A673 (cell line): ENCODE measurements at regions not wholly inside any gene's neighbourhood (a gene's known extent, or its start where the extent isn't known, plus 50 kb on each side); places are given as distances from the start of the nearest gene placed in this dataset.
"Not testable (repeated sequence)": the region's sequence is repeated elsewhere in the genome, so short reads cannot be mapped to it uniquely, and the experiment has no call there.

Experiments used
- BruUV-seq: library from RNA; stranded (reverse); fragments of 400-500 nt; replicated peaks from 2 replicates; lab custom pipeline; 2021; lab: Mats Ljungman, UMichigan
- CTCF ChIA-PET: fragments of 300-600 bp; sonication (Branson Sonifier 250); formaldehyde crosslinking; loops from one replicate; lab custom pipeline; 2022; ENCODE audit warnings: antibody characterized with exemption; lab: Charles Lee
- POLR2A ChIA-PET: fragments of 300-600 bp; sonication (Branson Sonifier 250); formaldehyde crosslinking; loops from one replicate; lab custom pipeline; 2022; ENCODE audit warnings: antibody characterized with exemption; ENCODE audit not compliant: low non-redundant PET; lab: Charles Lee
- DNase-seq: peaks from one replicate; pipeline ENCODE4 v3.0.0-alpha.2; 2015; ENCODE audit warnings: low spot score
- H3K27ac ChIP-seq: fragments of 200-600 bp; sonication (generic); 2 replicates; pipeline ENCODE4 v1.5.1; 2016; ENCODE audit warnings: mixed run types, low read depth, mild to moderate bottlenecking, mixed read lengths, antibody characterized with exemption, low read length; ENCODE audit not compliant: poor library complexity, severe bottlenecking
- H3K27me3 ChIP-seq: fragments of 200-600 bp; sonication (generic); replicated peaks from 2 replicates; pipeline ENCODE4 v1.6.1; 2017; ENCODE audit warnings: mixed run types, low read depth, mild to moderate bottlenecking, mixed read lengths, antibody characterized with exemption, low read length; ENCODE audit not compliant: insufficient read depth, poor library complexity
- H3K36me3 ChIP-seq: fragments of 200-600 bp; sonication (generic); 2 replicates; pipeline ENCODE4 v1.6.1; 2016; ENCODE audit warnings: mixed run types, mild to moderate bottlenecking, mixed read lengths, antibody characterized with exemption, low read length; ENCODE audit not compliant: insufficient read depth, poor library complexity, severe bottlenecking
- H3K4me1 ChIP-seq: fragments of 200-600 bp; sonication (generic); 2 replicates; pipeline ENCODE4 v1.6.1; 2017; ENCODE audit warnings: mixed run types, mild to moderate bottlenecking, mixed read lengths, antibody characterized with exemption, low read length; ENCODE audit not compliant: insufficient read depth, poor library complexity, severe bottlenecking
- H3K4me3 ChIP-seq: fragments of 200-600 bp; sonication (generic); 2 replicates; pipeline ENCODE4 v1.5.1; 2016; ENCODE audit warnings: low read depth, mixed run types, mild to moderate bottlenecking, mixed read lengths, low read length; ENCODE audit not compliant: poor library complexity, severe bottlenecking
- H3K9me3 ChIP-seq: fragments of 200-600 bp; sonication (generic); 2 replicates; pipeline ENCODE4 v1.6.1; 2016; ENCODE audit warnings: mixed run types, low read depth, mild to moderate bottlenecking, mixed read lengths, antibody characterized with exemption, low read length; ENCODE audit not compliant: poor library complexity, severe bottlenecking
- intact Hi-C: fragments of 100-400 bp; cut with micrococcal nuclease; formaldehyde crosslinking; loops from one replicate; pipeline ENCODE4 v1.10.0; 2022; ENCODE audit not compliant: unreplicated experiment

GRCh38 chr16:31975826-31976419 lies 102.3 kb downstream of the ZNF267 start:
- POLR2A ChIA-PET, H3K27ac ChIP-seq, H3K4me3 ChIP-seq, H3K36me3 ChIP-seq, DNase-seq, H3K4me1 ChIP-seq, CTCF ChIA-PET, H3K27me3 ChIP-seq, BruUV-seq, intact Hi-C loops, H3K9me3 ChIP-seq: not testable (repeated sequence)

GRCh38 chr16:31978463-31978862 lies 104.9 kb downstream of the ZNF267 start:
- BruUV-seq, H3K9me3 ChIP-seq, CTCF ChIA-PET, H3K27me3 ChIP-seq, intact Hi-C loops, DNase-seq, POLR2A ChIA-PET, H3K4me3 ChIP-seq, H3K27ac ChIP-seq, H3K4me1 ChIP-seq, H3K36me3 ChIP-seq: not testable (repeated sequence)

GRCh38 chr16:31981739-31982138 lies 108.1 kb downstream of the ZNF267 start:
- intact Hi-C loops, H3K27me3 ChIP-seq, H3K27ac ChIP-seq, POLR2A ChIA-PET, H3K4me3 ChIP-seq, CTCF ChIA-PET, DNase-seq, BruUV-seq, H3K9me3 ChIP-seq, H3K4me1 ChIP-seq, H3K36me3 ChIP-seq: not testable (repeated sequence)

- H3K27me3 ChIP-seq, DNase-seq, H3K9me3 ChIP-seq, BruUV-seq, intact Hi-C loops, H3K4me3 ChIP-seq, CTCF ChIA-PET, H3K4me1 ChIP-seq, H3K36me3 ChIP-seq, POLR2A ChIA-PET, H3K27ac ChIP-seq: not testable (repeated sequence)
These were observed 109.4 kb downstream of the ZNF267 start for GRCh38 chr16:31982986-31983385.

GRCh38 chr16:31983666-31984065 lies 110.1 kb downstream of the ZNF267 start:
- BruUV-seq, H3K36me3 ChIP-seq, H3K27me3 ChIP-seq, POLR2A ChIA-PET, intact Hi-C loops, H3K4me3 ChIP-seq, DNase-seq, H3K27ac ChIP-seq, H3K4me1 ChIP-seq, CTCF ChIA-PET, H3K9me3 ChIP-seq: not testable (repeated sequence)

- H3K36me3 ChIP-seq, intact Hi-C loops, H3K27ac ChIP-seq, H3K4me3 ChIP-seq, H3K9me3 ChIP-seq, BruUV-seq, POLR2A ChIA-PET, CTCF ChIA-PET, DNase-seq, H3K27me3 ChIP-seq, H3K4me1 ChIP-seq: not testable (repeated sequence)
These were observed 113.3 kb downstream of the ZNF267 start for GRCh38 chr16:31986895-31987294.

- H3K4me1 ChIP-seq, BruUV-seq, H3K36me3 ChIP-seq, H3K27ac ChIP-seq, intact Hi-C loops, H3K27me3 ChIP-seq, H3K9me3 ChIP-seq, H3K4me3 ChIP-seq, DNase-seq, POLR2A ChIA-PET, CTCF ChIA-PET: not testable (repeated sequence)
These were observed 115.3 kb downstream of the ZNF267 start for GRCh38 chr16:31988595-31989581.
